ENCODE measurements at regions not wholly inside any gene's neighbourhood (a gene's known extent, or its start where the extent isn't known, plus 50 kb on each side); places are given as distances from the start of the nearest gene placed in this dataset.

DNA sequence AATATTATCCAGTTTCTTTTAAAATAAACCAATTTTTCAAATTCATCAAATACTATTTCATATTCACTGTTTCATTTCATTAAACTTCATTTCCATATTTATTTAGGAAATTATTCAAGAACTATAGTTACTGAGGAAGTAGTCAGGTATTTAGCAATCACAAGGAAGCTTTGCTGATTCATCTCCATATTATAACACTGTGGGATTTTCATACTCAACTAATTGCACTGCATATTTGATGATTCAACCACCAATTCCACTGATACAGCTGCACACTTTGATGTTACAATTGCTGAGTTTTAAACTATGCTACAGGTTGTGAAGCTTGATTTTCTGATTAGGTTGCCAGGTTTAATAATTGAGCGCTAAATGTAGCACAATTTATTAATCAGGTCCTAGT, 556.8 kb upstream of the SLITRK1 start:
- no peak for TF ChIP-seq POLR2A (IDR thresholded peaks at IDR 0.05; ENCODE audit: low read depth, low read length)
- no peak for TF ChIP-seq POLR2AphosphoS5 (IDR thresholded peaks at IDR 0.05; ENCODE audit: low read depth, low read length)
